NCI-H2227 (cell line): ENCODE measurements at regions not wholly inside any gene's neighbourhood (a gene's known extent, or its start where the extent isn't known, plus 50 kb on each side); places are given as distances from the start of the nearest gene placed in this dataset.

Experiments
- DNase-seq: peaks from one replicate; lab custom pipeline; 2025; ENCODE audit not compliant: unreplicated experiment; lab: John Stamatoyannopoulos, UW

DNA sequence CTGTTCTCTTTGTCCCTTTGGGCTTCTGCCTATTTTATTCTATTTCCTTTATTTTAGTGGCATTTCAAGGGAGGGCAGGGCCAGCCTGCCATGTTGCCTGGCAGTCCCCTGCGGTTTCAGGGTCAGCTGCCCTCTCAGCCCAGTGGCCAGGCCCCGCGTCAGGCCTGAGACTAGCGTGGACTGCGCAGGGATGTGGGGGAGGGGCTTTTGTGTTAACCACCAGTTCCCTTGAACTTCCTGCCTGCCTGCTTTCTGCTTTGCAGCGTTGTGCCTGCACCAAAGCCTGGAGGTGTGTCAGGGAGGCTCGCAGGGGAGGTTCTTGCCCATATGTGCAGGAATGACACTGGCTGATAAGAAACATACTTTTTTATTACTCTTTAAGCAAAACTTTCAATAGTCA, 157.6 kb downstream of the SLC35B3 start:
- DNase-seq = no peak

DNA sequence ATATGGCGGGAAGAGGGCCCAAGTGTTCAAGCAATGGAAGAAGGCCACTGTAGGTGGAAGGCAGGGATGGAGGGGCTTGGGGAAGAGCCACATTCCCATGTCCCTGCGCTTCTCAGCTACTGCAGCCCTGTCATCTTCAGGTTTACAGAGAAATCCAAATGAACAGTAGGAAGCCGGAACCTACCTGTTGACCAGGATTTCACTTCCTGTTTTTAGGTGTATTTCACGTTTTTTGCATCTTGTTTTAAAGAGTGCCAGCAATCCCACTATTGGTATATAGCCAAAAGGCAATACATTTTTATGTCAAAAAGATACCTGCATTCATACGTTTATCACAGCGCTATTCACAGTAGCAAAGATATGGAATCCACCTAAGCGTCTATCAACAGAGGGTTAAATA, 159.2 kb downstream of the SLC35B3 start:
- no peak for DNase-seq

DNA sequence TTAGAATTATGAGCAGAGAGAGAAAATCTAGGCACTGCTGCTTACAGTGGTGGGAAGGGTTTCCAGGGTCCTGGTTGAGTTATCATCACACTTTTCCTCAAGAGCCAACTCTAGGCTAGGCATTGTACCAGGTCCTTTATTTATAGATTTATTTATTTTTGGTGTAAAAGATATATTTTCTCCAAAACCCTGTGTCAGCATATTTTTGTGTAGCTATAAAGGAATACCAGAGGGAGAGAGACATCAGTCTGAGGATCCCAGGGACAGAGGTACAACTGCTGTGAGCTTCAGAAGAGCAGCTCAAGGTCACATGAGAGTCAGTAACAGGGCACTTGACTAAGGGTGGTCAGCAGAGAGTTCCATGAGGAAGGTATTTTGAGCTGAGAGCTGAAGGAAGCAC, 159.7 kb downstream of the SLC35B3 start:
- DNase-seq = no peak

DNA sequence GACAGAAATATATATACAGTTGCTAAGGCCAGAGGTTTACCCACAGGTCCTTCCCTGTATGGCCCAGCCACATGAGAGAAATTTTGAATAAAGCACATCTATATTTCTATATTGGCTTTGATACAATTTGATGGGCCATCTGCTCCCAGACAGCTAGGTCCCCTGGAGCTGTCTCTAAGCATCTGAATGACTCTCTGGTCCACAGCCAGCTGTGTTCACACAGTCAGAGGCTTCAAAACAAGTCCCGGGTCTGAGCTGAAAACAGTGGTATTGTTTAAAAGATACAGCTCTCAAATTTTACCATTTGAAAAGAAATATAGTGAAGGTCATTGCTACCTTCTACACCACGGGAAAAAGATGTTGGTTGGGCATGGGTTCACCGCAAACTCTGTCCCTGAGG, 161.1 kb downstream of the SLC35B3 start:
- no peak for DNase-seq

DNA sequence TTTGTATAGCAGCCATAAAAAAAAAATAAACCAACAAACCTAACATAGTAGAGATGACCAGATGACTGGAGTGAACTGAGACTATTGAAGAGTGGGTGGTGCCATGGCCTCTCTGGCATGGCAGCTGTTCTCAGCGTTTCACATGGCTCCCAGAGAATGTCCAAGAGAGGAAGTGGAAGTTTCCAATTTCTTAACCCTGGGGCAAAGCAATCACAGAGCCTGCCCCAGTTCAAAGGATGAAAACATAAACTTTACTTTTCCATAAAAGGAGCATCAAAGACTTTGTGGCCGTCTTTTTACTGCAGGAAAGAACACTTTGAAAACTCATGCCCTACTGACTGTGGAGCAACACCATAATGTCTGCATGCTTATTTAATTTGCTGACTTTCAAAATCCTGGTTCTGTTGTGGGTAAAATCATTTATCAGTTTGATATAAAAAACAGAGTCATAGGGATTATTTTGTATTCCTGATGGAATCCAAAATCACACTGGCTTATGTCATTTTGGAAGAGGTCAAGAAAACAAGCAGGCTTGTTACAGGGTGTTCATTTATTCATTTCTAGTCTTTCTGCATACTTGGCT, 165.4 kb downstream of the SLC35B3 start:
- DNase-seq = no peak

DNA sequence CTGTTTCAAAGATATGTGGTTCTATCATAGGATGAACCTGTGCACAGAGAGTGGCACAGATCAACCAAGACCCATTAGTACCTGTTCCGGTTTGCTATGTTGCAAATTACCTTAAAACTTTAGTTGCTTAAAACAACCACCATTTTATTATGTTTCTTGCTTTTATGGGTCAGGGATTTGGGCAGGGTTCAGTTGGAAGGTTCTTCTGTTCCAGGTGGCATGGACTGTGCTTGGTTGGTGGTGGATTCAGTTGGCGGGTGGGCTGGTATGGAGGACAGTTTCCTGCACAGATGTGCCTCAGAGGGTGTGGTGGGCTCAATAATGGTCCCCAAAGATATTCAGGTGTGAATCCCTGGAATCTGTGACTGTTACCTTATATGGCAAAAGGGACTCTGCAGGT, 166.3 kb downstream of the SLC35B3 start:
- no peak for DNase-seq

DNA sequence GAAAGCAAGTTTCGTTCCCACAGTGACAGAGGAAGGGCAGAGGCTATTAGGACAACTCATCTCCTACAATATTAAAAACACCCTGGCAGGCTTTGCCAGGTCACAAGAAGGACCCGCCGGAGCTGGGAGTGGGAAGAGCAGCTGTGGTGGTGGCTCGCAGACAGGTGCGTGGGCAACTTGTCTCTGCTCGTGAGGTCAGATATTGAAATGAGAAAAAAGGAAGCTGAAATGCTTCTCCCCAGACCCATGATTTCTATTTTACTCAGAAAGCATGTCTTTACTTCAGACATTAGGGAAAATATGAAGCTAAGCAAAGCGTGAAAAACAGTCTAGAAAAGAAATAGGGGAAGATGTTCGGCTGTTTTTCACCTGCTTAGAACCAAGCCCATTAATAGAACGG, 166.3 kb upstream of the EEF1E1 start:
- DNase-seq = no peak

DNA sequence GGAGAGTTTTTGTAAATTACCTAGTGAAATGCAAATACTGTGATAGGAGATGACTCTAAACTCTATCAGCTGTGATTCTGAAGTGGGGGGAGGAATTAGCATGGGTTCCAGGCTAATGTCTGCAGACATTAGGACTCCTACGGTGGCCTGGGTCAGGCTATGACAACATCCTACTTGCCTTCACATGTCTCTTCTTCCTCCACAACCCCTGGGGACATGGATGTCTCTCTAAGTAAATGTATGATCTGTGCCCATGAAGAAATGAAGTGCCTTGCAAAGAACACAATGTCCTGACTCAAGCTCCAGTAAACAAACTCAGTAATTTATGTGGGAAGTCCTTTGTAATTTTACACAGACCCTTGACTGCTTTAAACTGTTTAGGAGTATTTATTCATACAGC, 165.8 kb upstream of the EEF1E1 start:
- DNase-seq = no peak

DNA sequence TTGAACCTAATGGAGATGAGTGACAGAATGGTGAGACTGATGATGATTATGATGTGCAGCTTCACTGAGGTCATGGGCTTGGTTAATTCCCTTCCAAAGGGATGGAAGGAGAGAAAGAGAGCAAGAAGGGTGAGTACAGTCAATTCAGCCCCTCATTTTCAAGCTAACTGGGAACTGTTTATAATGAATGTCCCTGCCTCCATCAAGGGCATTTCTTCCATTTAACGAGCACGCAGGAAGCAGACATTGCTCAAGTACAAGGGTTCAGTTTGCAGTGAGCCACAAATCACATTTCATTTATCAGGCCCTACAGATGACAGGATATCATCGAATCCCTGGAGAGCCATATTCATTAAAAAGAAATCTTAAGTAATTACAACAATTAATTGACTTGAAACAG, 158.3 kb upstream of the EEF1E1 start:
- DNase-seq = no peak

DNA sequence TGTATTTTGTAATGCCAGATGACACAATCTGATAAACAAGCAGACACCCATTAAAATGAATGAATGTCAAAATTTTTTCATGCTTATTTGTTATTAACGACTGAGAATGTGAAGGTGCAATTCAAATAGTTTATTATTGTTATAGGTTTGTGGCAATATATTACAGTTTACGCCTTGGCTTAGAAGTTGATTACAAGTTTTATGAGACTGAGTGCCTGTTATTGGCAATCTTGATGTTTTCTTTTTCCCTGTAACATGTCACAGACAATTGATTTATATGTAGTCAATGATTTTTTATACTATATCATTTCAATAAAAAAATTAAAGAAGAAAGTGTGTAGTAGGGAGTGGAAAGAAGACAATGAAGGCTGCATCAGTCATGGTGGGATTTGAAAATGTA, 144.1 kb upstream of the EEF1E1 start:
- DNase-seq = no peak

DNA sequence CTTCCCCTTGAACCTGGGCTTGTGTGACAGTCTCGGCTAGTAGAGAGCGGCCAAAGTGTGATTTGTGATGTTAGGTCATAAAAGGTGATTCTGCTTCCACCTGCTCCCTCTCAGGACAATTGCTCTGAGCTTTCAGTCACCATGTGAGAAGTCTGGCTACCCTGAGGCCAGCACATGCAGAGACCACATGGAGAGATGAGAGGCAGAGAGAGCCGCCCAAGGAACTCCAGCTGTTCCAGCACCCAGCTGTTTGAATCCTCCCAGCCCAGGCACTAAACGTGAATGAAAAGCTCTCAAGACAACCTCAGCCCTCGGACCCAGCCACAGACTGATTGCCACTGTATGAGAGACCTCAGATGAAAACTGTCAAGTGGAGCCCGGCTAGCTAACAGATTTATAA, 143.4 kb upstream of the EEF1E1 start:
- peak; percentile 10 for DNase-seq

DNA sequence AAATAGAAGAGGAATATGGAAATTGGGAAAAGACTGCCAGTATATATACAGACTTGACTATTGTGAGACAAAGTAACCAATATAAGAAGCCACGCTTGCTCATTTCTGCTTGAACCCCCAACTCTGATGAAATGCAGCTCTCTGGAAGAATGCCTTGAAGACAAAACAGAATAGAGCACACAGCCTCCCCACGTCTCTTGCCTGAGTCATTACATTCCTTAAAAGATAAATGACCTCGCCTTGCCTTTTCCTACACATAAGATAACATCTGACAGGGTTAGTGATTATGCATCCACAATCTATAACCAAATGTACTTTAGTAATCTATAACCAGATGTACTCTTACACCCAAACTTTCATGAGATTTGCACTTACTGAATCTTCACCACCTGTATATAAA, 141.1 kb upstream of the EEF1E1 start:
- no peak for DNase-seq

DNA sequence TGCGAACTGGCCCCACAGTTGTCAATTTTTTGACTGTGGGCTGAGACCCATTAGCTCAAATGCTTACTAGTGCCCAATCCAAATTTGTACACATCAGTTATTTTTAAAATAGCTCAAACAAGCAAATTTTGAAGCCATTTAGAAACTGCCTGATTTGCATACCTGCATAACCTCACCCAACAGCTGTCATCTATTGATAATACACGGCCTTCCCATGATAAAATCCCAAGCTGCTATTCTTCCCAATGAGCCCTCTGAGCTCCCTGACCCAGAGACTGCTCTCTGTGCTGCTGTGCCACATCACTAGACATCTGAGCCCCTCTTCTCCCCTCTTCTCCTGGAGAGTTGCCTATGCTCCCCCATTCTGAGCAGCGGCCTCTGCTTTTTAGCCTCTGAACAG, 140.5 kb upstream of the EEF1E1 start:
- DNase-seq = no peak

DNA sequence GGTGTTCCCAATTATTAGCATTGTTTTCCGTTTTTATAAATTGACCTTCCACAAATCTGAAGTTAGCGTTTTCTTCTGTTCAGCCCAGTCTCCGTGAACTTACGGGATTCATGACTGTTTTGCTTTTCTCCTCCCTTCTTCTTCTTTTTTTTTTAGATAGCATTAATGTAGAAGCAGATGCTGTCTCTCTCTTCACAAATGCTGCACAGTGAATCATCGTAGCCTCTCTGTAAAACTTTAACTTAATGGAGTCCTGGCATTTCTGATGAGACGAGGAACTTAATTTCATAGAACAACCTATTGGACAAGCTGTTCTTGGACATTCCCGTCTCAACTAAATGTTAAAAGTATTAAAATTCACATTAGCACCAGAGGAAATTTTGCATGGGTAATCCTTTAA, 138.0 kb upstream of the EEF1E1 start:
- no peak for DNase-seq

DNA sequence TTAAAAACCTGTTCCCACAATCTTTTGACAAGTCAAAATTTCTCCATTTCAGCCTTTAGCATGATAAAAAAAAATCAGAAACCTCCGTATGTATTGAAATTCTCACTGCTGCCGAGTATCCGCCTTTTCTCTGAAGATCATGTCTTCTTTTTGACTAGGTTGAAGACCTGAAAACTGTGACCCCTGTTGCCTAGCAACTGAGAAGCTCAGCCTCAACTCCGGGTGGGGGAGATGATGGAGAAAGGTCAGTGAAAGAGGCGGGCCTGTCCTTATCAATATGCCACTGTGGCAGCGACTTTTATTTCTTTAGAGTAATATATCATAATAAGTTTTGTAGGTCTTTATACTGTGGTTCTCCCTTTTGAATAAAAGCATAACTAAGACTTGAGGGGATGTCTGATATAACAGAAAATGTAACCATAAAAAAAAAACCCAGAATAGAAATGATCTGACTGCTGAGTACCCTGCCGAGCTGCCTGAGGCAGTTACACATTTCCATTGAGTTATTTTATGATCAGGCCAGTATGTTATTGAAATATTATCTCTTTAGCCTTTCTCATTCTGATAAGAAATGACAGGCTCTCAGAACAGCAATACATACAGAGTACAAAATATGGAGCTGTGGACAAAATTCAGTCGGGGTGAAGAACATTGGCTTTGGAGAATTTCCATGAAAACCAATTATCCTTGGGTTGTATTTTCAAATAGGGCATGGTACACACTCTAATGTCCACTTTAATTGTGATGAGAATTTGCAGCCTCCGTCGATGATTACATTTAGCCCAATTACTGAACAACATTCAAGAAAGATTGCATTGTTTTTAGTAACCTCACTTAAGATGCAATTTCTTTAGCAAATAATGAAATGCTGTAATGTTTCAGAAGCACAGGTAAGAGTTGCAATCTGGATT, 136.7 kb upstream of the EEF1E1 start:
- DNase-seq = peak; percentile 54

DNA sequence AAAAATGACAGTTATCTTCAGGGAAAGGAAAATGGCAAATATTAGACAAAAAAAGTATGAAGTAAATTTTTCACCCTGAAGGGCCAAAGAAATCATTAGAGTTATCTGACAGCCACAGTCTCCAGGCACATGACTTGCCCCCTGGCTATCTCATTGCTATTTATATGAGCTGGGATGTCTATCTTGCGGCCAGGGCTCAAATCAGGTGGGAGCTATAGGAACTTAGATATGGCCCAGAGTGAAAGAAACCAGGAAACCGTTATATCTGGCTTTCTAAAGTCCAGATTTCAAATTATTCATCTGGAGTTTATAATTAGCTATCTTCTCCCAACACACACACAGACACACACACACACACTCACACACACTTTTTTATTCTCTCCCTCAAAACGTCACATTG, 135.3 kb upstream of the EEF1E1 start:
- no peak for DNase-seq

DNA sequence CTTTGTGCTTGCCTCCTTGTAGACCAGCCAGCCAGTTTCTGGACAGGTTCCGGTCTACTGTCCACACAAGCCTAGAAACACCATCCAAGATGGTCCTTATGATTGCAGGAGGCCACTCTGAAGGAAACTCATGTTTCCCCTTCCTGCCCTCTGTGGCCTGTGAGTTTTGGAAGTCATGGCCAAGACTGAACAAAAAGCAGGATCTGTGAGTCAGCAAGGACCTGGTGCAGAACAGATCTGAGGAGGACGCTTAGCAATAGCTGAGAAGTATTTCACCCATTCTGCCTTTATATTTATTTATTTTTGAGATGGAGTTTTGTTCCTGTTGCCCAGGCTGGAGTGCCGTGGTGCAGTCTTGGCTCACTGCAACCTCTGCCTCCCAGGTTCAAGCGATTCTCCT, 134.6 kb upstream of the EEF1E1 start:
- no peak for DNase-seq

DNA sequence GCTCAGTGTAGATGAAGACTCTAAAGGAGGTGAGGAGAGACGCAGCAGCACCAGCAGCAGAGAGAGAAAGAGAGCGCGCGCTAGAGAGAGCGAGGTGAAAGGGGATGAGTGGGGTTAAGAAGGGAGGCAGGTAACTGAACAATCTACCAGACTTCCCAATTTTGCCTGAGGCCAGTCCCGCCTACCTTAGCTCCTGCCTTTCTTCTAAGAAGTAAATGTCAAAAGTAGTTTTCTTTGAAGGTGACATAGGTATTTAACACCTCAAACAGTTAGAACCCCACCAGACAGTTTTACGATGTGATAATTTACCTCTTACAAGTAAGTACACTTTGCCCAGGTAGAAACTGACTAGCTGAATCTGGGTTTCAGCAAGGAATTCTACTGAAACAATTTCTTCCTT, 132.0 kb upstream of the EEF1E1 start:
- no peak for DNase-seq

DNA sequence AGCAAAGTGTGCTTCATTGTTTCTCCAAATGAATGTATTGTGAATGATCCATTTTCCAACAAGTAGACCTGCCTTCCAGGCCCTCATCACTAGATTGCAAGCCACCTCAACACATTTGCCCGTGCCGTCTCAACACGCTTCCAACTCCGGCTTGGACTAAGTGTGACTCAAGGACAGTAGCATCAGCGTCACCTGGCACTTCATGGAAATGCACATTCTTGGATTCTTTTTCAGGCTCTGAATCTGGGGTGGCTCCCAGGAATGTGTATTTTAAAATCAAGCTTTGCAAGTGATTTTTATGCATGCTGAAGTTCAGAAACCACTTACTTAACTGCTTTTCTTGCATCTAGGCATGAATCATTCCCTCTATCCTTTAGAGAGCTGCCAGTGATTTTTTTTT, 129.6 kb upstream of the EEF1E1 start:
- DNase-seq = no peak

DNA sequence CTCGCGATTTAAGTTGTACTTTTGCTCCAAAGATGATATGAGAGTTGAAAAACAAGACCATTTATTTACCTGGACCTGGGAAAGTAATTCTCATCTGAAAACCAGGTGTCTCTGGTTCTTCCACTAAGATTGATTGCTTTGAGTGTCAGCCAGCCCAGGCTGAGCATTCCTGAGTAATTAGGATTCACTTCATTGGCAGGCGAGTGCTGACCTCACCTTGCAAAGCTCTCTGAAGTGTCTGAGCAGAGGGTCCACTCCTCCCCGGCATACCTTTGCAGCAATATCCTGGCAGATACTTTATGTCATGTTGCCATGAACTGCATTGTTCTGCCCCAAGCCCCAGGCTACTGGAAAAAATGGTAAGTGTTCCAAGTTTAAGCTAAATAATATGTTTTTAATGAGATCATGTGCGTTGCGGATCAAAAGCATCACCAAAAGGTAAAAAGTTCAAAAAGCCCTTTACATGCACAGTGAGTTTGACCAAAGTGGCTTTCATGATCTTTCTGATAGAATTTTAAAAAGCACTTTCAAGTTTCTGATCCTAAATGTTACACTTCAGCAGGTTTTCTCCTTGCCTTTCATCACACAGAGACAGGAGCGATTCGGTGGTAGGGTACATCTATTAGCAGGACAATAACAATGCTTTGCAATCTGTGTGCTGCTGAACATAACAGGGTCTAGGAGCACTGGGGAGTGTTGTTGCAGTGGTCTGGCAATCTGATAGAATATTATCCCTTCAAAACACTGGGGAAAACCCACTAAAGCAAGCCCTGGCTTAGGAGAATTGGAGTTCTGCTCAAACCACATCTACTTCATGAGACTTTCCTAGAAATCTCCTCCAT, 127.8 kb upstream of the EEF1E1 start:
- no peak for DNase-seq

DNA sequence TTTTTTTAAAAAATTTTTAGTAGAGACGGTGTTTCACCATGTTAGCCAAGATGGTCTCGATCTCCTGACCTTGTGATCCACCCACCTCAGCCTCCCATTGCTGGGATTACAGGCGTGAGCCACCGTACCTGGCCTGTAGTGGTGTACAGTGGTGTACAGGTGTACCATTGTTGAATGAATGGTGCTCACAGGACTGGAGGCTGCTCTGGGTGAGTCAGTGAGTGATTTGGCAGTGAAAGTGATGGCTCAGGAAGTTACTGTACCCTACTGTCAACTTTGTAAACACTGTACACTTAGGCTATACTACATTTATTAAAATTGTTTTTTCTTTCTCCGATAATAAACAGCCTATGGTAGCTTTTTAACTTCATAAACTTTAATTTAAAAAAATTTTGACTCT, 122.8 kb upstream of the EEF1E1 start:
- no peak for DNase-seq

DNA sequence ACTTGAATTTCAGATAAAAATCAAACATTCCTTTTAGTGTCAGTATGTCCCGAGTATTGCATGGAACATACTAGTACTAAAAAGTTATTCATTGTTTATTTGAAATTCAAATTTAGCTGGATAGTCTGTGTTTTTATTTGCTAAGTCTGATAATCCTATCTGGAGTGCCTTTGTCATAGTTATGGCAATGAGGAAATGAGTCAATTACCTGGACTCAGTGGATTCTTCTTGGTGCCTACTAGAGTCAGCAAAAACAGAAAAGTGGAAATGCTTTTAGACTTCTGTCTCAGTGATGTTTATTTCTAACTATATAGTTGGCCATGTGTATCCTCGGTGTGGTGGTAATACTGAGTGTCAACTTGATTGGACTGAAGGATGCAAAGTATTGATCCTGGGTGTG, 121.3 kb upstream of the EEF1E1 start:
- no peak for DNase-seq
